ENCODE measurements at regions not wholly inside any gene's neighbourhood (a gene's known extent, or its start where the extent isn't known, plus 50 kb on each side); places are given as distances from the start of the nearest gene placed in this dataset.

- TF ChIP-seq, protein P1, sequence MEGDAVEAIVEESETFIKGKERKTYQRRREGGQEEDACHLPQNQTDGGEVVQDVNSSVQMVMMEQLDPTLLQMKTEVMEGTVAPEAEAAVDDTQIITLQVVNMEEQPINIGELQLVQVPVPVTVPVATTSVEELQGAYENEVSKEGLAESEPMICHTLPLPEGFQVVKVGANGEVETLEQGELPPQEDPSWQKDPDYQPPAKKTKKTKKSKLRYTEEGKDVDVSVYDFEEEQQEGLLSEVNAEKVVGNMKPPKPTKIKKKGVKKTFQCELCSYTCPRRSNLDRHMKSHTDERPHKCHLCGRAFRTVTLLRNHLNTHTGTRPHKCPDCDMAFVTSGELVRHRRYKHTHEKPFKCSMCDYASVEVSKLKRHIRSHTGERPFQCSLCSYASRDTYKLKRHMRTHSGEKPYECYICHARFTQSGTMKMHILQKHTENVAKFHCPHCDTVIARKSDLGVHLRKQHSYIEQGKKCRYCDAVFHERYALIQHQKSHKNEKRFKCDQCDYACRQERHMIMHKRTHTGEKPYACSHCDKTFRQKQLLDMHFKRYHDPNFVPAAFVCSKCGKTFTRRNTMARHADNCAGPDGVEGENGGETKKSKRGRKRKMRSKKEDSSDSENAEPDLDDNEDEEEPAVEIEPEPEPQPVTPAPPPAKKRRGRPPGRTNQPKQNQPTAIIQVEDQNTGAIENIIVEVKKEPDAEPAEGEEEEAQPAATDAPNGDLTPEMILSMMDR (IDR thresholded peaks at IDR 0.05), result no peak
- Histone ChIP-seq H3K4me1 (ENCODE audit: control insufficient read depth in 1 of 2, low read depth in 2 of 2) (peaks cover 2 to 24% of the 10 kb centered on the region in 2 donors), H3K9me3 (no peaks in the 10 kb centered on the region), H3K27ac (no peak overlapping the region), H3K4me3 (no peak overlapping the region), H3K27me3 (replicated peaks; ENCODE audit: insufficient read depth) (no peaks in the 10 kb centered on the region), H3K36me3 (no peaks in the 10 kb centered on the region)
- ATAC-seq (ENCODE audit: insufficient number of reproducible peaks, low FRiP score, low read depth) (no peak), DNase-seq (ENCODE audit: low spot score) (no peak)
These were observed 54.1 kb upstream of the IER3 start for GRCh38 chr6:30798494-30798893.

DNA sequence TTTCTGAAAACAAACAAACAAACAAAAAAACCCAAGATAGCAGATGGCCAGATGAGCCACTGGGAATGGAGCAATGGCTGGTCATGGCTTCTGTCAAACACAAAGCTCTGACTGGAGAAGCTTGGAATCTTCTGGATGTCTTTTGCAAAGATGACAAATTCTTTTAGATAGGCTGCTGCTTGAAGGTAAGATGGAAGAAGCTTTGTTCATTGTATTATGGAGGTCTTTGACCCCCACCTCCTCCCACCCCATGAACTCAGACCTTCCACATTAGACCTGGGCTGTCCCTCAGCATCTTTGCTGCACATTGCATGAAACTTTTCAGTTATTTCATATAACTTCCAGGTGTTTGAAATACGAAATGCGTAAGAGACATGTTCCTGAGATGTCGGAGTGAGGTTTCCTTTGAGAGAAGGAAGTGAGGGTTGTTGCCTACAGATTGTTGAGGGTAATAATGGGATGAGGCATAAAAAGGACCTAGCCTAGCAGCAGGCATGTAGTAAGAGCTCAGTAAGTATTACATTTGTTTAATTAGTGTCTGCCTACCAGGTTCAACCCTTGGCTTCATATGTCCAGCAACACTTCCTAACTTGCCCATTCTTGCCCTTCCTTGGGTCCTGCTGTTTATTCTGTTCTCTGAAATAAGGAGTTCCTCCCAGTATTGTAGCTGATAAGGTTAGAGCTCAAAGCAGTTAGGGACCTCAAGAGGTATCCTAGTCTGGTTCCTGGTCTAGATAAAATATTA, 51.4 kb upstream of the IER3 start:
- Histone ChIP-seq H3K27me3 (replicated peaks; ENCODE audit: insufficient read depth) (no peaks in the 10 kb centered on the region), H3K4me1 (ENCODE audit: control insufficient read depth in 1 of 2, low read depth in 2 of 2) (peaks cover 0 to 10% of the 10 kb centered on the region in 2 donors), H3K4me3 (no peak overlapping the region), H3K36me3 (no peaks in the 10 kb centered on the region), H3K27ac (no peak overlapping the region), H3K9me3 (no peaks in the 10 kb centered on the region)
- no peak for DNase-seq (ENCODE audit: low spot score)
- TF ChIP-seq, protein P1 (IDR thresholded peaks at IDR 0.05), result no peak
- ATAC-seq (ENCODE audit: insufficient number of reproducible peaks, low FRiP score, low read depth), result no peak
